Liver (tissue), 8 donors: ENCODE measurements at regions not wholly inside any gene's neighbourhood (a gene's known extent, or its start where the extent isn't known, plus 50 kb on each side); places are given as distances from the start of the nearest gene placed in this dataset.

Experiments used
- DNase-seq: peaks from one replicate; pipeline ENCODE4 v3.0.0-alpha.2; 2017; ENCODE audit warnings: low spot score
- H3K27ac ChIP-seq, 2 donors: one replicate each; pipeline ENCODE4 v1.7.0; 2013; ENCODE audit warnings: inconsistent platforms in 2 of 2, low read length in 2 of 2, control low read depth in 1 of 2, low read depth in 1 of 2, mild to moderate bottlenecking in 1 of 2
- H3K27me3 ChIP-seq, 4 donors: one replicate each; pipeline versions ENCODE4 v1.6.1 to v1.7.0; 2013; ENCODE audit warnings: low read length in 3 of 4, inconsistent platforms in 1 of 4, mild to moderate bottlenecking in 1 of 4, moderate library complexity in 1 of 4; ENCODE audit not compliant: control insufficient read depth in 4 of 4, insufficient read depth in 4 of 4
- H3K36me3 ChIP-seq, 4 donors: one replicate each; pipeline versions ENCODE4 v1.6.1 to v1.7.0; 2013; ENCODE audit warnings: low read length in 3 of 4, mild to moderate bottlenecking in 3 of 4, low read depth in 1 of 4, moderate library complexity in 1 of 4; ENCODE audit not compliant: control insufficient read depth in 4 of 4, insufficient read depth in 3 of 4
- H3K4me1 ChIP-seq, 4 donors: one replicate each; pipeline versions ENCODE4 v1.6.1 to v1.7.0; 2013; ENCODE audit warnings: low read length in 3 of 4, mild to moderate bottlenecking in 3 of 4, moderate library complexity in 1 of 4; ENCODE audit not compliant: control insufficient read depth in 4 of 4, insufficient read depth in 4 of 4
- H3K4me3 ChIP-seq, 3 donors: one replicate each; pipeline versions ENCODE4 v1.6.1 to v1.7.0; 2013; ENCODE audit warnings: low read length in 3 of 3, control low read depth in 1 of 3, low read depth in 1 of 3, mild to moderate bottlenecking in 1 of 3
- H3K9ac ChIP-seq, 2 donors: one replicate each; pipeline ENCODE4 v1.7.0; 2013; ENCODE audit warnings: low read length in 2 of 2, mild to moderate bottlenecking in 2 of 2, moderate library complexity in 2 of 2, control low read depth in 1 of 2, low read depth in 1 of 2
- H3K9me3 ChIP-seq, 4 donors: one replicate each; pipeline versions ENCODE4 v1.6.1 to v1.7.0; 2013; ENCODE audit warnings: low read length in 3 of 4; ENCODE audit not compliant: control insufficient read depth in 4 of 4
- ATF3 ChIP-seq: IDR thresholded peaks from 2 replicates; pipeline ENCODE4 v1.6.1; 2016; ENCODE audit warnings: antibody characterized with exemption
- CTCF ChIP-seq: fragments of 150-350 bp; IDR thresholded peaks from 2 replicates; pipeline ENCODE4 v1.5.1; 2017; ENCODE audit warnings: improper control_type of control experiment, low read depth, low read length; ENCODE audit not compliant: missing input control
- EGR1 ChIP-seq, 2 donors: IDR thresholded peaks; 2 replicates each; pipeline ENCODE4 v1.6.1; 2016 to 2018; ENCODE audit warnings: antibody characterized with exemption in 2 of 2, low read depth in 2 of 2
- FOXA1 ChIP-seq: IDR thresholded peaks from 2 replicates; pipeline ENCODE4 v1.6.1; 2016; ENCODE audit warnings: antibody characterized with exemption
- FOXA2 ChIP-seq: IDR thresholded peaks from 2 replicates; pipeline ENCODE4 v1.6.1; 2016; ENCODE audit warnings: antibody characterized with exemption
- GABPA ChIP-seq, 2 donors: IDR thresholded peaks in 1 of 2; conservative IDR thresholded peaks in 1 of 2; 2 replicates each; pipeline ENCODE4 v1.6.1; 2016; ENCODE audit warnings: antibody characterized with exemption in 2 of 2, mild to moderate bottlenecking in 1 of 2, moderate library complexity in 1 of 2
- HNF4A ChIP-seq, 2 donors: conservative IDR thresholded peaks; 2 replicates each; pipeline ENCODE4 v1.6.1; 2016; ENCODE audit warnings: antibody characterized with exemption in 2 of 2, mild to moderate bottlenecking in 2 of 2
- HNF4G ChIP-seq: IDR thresholded peaks from 2 replicates; pipeline ENCODE4 v1.6.1; 2016; ENCODE audit warnings: antibody characterized with exemption
- JUND ChIP-seq, 2 donors: IDR thresholded peaks; 2 replicates each; pipeline ENCODE4 v1.6.1; 2016; ENCODE audit warnings: antibody characterized with exemption in 2 of 2
- MAX ChIP-seq: IDR thresholded peaks from 2 replicates; pipeline ENCODE4 v1.6.1; 2016; ENCODE audit warnings: antibody characterized with exemption
- RAD21 ChIP-seq, 2 donors: IDR thresholded peaks; 2 replicates each; pipeline ENCODE4 v1.6.1; 2016; ENCODE audit warnings: antibody characterized with exemption in 2 of 2, mild to moderate bottlenecking in 2 of 2
- REST ChIP-seq: IDR thresholded peaks from 2 replicates; pipeline ENCODE4 v1.6.1; 2016; ENCODE audit warnings: antibody characterized with exemption, mild to moderate bottlenecking
- SP1 ChIP-seq: IDR thresholded peaks from 2 replicates; pipeline ENCODE4 v1.6.1; 2018; ENCODE audit warnings: antibody characterized with exemption, mild to moderate bottlenecking
- TAF1 ChIP-seq: conservative IDR thresholded peaks from 2 replicates; pipeline ENCODE4 v1.6.1; 2016; ENCODE audit warnings: antibody characterized with exemption, mild to moderate bottlenecking
- YY1 ChIP-seq: IDR thresholded peaks from 2 replicates; pipeline ENCODE4 v1.6.1; 2016; ENCODE audit warnings: antibody characterized with exemption, mild to moderate bottlenecking
- ZBTB33 ChIP-seq: IDR thresholded peaks from 2 replicates; pipeline ENCODE4 v1.6.1; 2016; ENCODE audit warnings: antibody characterized with exemption
- WGBS: extraction: QIAGEN DNeasy Blood & Tissue Kit; methylation state at CpG from one replicate; pipeline ENCODE4 v1.1.7; 2013; 5-methylcytosine and 5-hydroxymethylcytosine counted together
- donor health status: healthy.
- donor health status: healthy.
- donor health status: healthy.
- donor health status: healthy.
- donor health status: healthy.

GRCh38 chr5:73391441-73391881 lies 57.1 kb downstream of the FOXD1 start:
- no peak overlapping the region for H3K27ac ChIP-seq
- no peak for TF ChIP-seq EGR1 (IDR thresholded peaks at IDR 0.05; ENCODE audit: low read depth in 2 of 2)
- TF ChIP-seq RAD21 (IDR thresholded peaks at IDR 0.05) = no peak
- TF ChIP-seq FOXA2 = no peak
- no peak for TF ChIP-seq ATF3
- TF ChIP-seq SP1 = no peak
- H3K4me1 ChIP-seq = no peaks in the 10 kb centered on the region
- no peak overlapping the region for H3K9ac ChIP-seq
- H3K4me3 ChIP-seq = no peak overlapping the region
- H3K9me3 ChIP-seq = no peaks in the 10 kb centered on the region
- DNase-seq = no peak
- 79% methylated on average over 3 of the region's 3 CpGs for WGBS
- peaks cover 0 to 4% (median 0%) of the 10 kb centered on the region in 4 donors for H3K27me3 ChIP-seq
- no peaks in the 10 kb centered on the region for H3K36me3 ChIP-seq

GRCh38 chr5:73390972-73391371 lies 57.6 kb downstream of the FOXD1 start:
- no peak for DNase-seq
- no peak for TF ChIP-seq ATF3
- TF ChIP-seq MAX = no peak
- TF ChIP-seq SP1 = no peak
- no peak for TF ChIP-seq GABPA (IDR thresholded peaks at IDR 0.05 in 1 of 2, conservative IDR thresholded peaks at IDR 0.05 in 1 of 2)
- no peak for TF ChIP-seq HNF4G
- TF ChIP-seq JUND (IDR thresholded peaks at IDR 0.05) = no peak
- no peak for TF ChIP-seq TAF1
- TF ChIP-seq CTCF = no peak
- no peak for TF ChIP-seq FOXA1
- TF ChIP-seq HNF4A (conservative IDR thresholded peaks at IDR 0.05) = no peak
- TF ChIP-seq REST = no peak
- no peak for TF ChIP-seq YY1
- TF ChIP-seq ZBTB33 = no peak
- no peak for TF ChIP-seq FOXA2
- TF ChIP-seq RAD21 (IDR thresholded peaks at IDR 0.05) = no peak
- Histone ChIP-seq H3K27me3 (peaks cover 0 to 4% (median 0%) of the 10 kb centered on the region in 4 donors), H3K36me3 (no peaks in the 10 kb centered on the region), H3K4me3 (no peak overlapping the region), H3K9me3 (peaks cover 0 to 5% (median 0%) of the 10 kb centered on the region in 4 donors), H3K9ac (no peak overlapping the region), H3K4me1 (no peaks in the 10 kb centered on the region), H3K27ac (no peak overlapping the region)
- WGBS = 71% methylated on average over 2 of the region's 2 CpGs
